ENCODE measurements at regions not wholly inside any gene's neighbourhood (a gene's known extent, or its start where the extent isn't known, plus 50 kb on each side); places are given as distances from the start of the nearest gene placed in this dataset.

DNA sequence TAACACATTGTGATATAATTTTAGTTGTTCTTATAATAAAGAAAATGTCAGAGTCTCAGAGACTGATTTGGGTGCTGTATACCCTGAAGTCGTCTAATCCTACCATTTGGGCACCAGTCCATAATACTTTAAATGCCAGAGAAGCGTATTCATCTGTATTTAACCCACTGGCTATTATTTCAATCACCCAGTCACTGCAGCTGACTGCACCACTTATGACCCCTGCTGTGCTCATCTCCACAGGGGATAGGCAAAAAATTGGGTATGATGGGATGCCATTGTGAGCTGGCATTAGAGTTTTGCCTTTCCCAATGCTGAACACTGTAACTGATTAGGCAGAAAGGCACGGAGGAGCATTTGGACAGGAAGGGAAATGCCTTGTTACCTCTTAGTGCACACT, 599.7 kb downstream of the CAAP1 start:
- H3K4me1 Mint-ChIP-seq = no peaks in the 10 kb centered on the region
- ATAC-seq = no peak
- no peaks in the 10 kb centered on the region for H3K36me3 Mint-ChIP-seq
- peaks cover 2% of the 10 kb centered on the region for H3K9me3 Mint-ChIP-seq
- H3K4me3 Mint-ChIP-seq = no peak overlapping the region
- no peak overlapping the region for H3K27ac Mint-ChIP-seq
- no peaks in the 10 kb centered on the region for H3K27me3 Mint-ChIP-seq

DNA sequence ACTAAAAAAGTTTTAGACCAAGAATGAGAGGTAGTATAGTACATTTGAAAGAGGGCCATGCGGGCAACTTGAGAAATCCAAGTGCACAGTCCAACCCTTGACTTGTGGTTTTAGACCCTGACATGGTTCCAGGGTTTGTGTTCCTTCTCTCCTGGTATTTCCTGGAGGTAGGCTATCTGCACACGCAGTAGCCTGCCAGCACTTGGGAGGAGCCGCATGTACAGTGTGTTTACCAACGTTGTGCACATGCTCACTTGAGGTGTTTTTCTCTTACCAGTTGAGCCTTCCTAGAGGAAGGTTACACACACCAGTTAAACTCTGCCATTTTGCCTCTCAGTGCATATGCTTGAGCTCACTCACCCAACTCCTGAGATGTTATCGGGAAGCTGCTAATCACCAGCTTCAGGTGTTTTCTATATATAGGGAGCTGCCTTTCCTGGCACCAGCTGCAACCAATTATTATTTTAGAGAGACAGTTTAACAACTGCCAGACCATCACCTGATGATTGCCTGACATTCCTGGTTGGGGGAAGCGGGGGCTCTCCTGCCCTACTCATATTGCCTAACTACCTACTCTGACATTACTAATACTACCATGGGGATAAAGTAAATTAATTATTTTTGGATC, 593.4 kb upstream of the TUSC1 start:
- H3K36me3 Mint-ChIP-seq = no peaks in the 10 kb centered on the region
- H3K27me3 Mint-ChIP-seq = no peaks in the 10 kb centered on the region
- H3K27ac Mint-ChIP-seq = no peak overlapping the region
- no peaks in the 10 kb centered on the region for H3K9me3 Mint-ChIP-seq
- H3K4me3 Mint-ChIP-seq = no peak overlapping the region
- no peaks in the 10 kb centered on the region for H3K4me1 Mint-ChIP-seq
- no peak for ATAC-seq

DNA sequence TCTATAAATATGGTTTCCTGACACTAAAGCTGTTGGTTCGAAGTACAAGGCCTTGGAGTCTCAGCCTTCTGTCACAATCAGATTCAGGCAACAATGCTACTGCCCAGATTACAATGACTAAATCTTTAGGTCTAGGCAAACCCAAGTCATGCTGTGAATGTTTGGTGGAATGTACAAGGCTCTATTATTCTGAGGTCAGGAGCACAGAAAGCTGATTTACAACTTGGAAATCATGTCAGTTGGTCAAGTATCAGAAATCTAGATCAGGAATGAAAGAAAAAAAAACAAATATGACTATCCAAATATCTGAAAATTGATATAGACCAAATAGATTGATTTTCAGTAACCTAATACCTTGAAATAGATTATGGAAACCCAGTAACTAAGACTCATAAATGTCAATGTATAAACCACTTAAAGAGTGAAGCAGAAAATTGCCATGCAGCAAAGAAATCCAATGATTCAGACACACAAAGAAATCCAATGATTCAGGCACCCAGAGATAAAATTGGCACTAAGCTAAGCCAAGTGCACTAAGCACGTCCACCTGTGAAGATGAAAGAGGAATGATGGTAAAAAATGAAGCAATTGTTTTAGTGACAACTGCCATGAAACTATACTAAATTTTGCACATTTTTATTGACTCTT, 588.0 kb upstream of the TUSC1 start:
- no peak overlapping the region for H3K27ac Mint-ChIP-seq
- no peaks in the 10 kb centered on the region for H3K27me3 Mint-ChIP-seq
- H3K36me3 Mint-ChIP-seq = no peaks in the 10 kb centered on the region
- H3K4me1 Mint-ChIP-seq = no peaks in the 10 kb centered on the region
- no peak overlapping the region for H3K4me3 Mint-ChIP-seq
- H3K9me3 Mint-ChIP-seq = no peaks in the 10 kb centered on the region
- no peak for ATAC-seq

GRCh38 chr9:26264709-26265601, 586.7 kb upstream of the TUSC1 start:
- no peaks in the 10 kb centered on the region for H3K4me1 Mint-ChIP-seq
- H3K9me3 Mint-ChIP-seq = no peaks in the 10 kb centered on the region
- no peaks in the 10 kb centered on the region for H3K36me3 Mint-ChIP-seq
- no peak for ATAC-seq
- H3K27ac Mint-ChIP-seq = no peak overlapping the region
- no peak overlapping the region for H3K4me3 Mint-ChIP-seq
- H3K27me3 Mint-ChIP-seq = no peaks in the 10 kb centered on the region

- no peaks in the 10 kb centered on the region for H3K9me3 Mint-ChIP-seq
- H3K36me3 Mint-ChIP-seq = no peaks in the 10 kb centered on the region
- no peak overlapping the region for H3K4me3 Mint-ChIP-seq
- H3K27ac Mint-ChIP-seq = no peak overlapping the region
- ATAC-seq = no peak
- H3K27me3 Mint-ChIP-seq = no peaks in the 10 kb centered on the region
- no peaks in the 10 kb centered on the region for H3K4me1 Mint-ChIP-seq
Observed at GRCh38 chr9:26263478-26263877, 585.2 kb upstream of the TUSC1 start.

DNA sequence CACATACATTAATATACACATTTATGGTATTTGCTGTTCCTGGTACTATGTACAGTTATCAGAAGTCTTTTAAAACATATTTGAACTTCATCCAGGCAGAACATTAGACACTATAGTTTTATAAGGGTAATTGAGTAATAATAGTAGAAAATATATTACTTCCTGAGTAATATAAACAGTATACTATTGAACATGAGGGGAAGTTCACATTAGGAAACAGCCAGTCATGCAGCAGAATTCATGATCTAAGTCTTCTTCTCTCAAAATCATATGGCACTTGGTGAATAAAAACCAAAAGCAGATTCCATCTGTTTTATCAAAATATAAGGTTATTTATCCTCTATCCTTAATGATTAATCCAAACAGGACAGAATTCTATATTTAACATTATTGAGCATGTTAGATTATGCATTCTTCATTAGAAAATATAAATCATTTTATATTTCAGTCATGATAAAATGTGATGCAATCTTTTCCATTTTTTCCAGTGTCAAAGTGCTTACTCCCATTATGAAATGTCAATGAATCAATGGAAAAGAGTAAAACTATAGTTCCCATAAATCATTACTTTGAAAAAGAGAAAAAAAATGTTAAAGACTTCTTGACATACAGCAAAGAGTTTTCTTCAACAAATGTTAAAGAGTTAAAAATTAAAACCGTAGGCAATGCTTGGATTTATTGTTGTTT, 584.3 kb upstream of the TUSC1 start:
- H3K36me3 Mint-ChIP-seq = no peaks in the 10 kb centered on the region
- no peaks in the 10 kb centered on the region for H3K27me3 Mint-ChIP-seq

DNA sequence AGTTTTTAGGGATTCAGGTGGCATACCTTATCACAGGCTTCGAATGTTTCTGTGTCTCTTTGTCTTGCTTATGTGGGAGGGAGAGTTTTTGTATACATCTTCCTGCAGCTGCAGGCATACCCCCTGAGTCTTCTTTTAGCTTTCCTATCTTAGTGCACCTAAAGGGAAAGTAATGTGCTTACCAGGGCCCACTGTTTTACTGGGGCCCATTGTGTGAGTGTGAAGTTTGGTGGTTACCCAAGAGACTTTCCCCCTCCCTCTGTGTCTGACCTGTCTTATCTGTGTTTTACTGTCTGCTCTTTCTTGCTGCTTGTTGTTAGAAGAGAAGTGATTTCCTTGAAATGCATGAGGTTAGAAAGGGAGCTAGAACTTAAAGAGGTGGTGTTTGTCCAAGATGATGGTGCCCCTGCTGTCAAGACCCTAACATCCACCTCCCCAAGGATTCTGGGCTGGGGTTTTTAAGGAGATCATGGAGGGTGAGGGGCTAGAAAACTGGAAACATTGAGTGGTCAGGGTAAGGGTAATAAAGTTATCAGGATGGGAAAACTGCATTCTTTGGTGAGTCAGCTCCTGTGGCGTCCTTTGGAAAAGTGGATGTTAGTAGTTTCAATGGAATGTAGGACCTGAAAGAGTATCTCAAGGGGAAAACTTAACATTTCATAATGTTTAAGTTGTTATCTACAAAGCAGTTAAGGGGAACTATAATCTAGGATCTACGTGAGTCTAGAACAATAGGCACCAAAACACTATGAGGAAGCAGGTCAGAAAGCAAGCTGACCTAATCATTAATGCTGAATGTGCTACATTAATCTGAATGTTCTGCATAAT, 583.5 kb upstream of the TUSC1 start:
- Mint-ChIP-seq H3K27ac (no peak overlapping the region), H3K27me3 (no peaks in the 10 kb centered on the region), H3K9me3 (no peaks in the 10 kb centered on the region), H3K4me1 (no peaks in the 10 kb centered on the region), H3K4me3 (no peak overlapping the region), H3K36me3 (no peaks in the 10 kb centered on the region)
- no peak for ATAC-seq

More for the DNA sequence above, 584.3 kb upstream of the TUSC1 start:
- Mint-ChIP-seq H3K4me3 (no peak overlapping the region), H3K4me1 (no peaks in the 10 kb centered on the region), H3K9me3 (no peaks in the 10 kb centered on the region), H3K27ac (no peak overlapping the region)
- no peak for ATAC-seq

DNA sequence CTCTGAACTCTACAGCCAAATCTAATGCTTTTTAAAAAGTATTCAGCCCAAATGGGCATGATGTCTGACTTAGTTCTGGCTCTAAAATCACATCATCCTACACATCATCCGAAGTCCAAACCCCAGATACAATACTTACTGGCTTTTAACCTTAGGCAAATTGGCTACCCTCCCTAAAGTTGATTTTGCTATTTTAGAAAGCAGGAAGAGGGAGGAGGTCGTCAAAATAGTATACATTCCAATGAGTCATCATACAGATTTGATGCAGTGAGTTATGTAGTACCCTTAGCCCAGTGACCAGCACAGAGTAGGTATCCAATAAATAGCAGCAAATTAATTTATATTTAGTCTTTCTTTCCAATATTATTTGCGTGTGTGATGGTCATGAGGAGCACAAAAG, 582.0 kb upstream of the TUSC1 start:
- no peaks in the 10 kb centered on the region for H3K9me3 Mint-ChIP-seq
- no peak overlapping the region for H3K27ac Mint-ChIP-seq
- no peak for ATAC-seq
- H3K4me3 Mint-ChIP-seq = no peak overlapping the region
- H3K4me1 Mint-ChIP-seq = no peaks in the 10 kb centered on the region
- no peaks in the 10 kb centered on the region for H3K27me3 Mint-ChIP-seq
- no peaks in the 10 kb centered on the region for H3K36me3 Mint-ChIP-seq

- ATAC-seq = no peak
- Mint-ChIP-seq H3K27ac (no peak overlapping the region), H3K36me3 (no peaks in the 10 kb centered on the region), H3K27me3 (no peaks in the 10 kb centered on the region), H3K9me3 (peaks cover 10% of the 10 kb centered on the region), H3K4me1 (no peaks in the 10 kb centered on the region), H3K4me3 (no peak overlapping the region)
Observed at GRCh38 chr9:26247861-26248260, 569.6 kb upstream of the TUSC1 start.

DNA sequence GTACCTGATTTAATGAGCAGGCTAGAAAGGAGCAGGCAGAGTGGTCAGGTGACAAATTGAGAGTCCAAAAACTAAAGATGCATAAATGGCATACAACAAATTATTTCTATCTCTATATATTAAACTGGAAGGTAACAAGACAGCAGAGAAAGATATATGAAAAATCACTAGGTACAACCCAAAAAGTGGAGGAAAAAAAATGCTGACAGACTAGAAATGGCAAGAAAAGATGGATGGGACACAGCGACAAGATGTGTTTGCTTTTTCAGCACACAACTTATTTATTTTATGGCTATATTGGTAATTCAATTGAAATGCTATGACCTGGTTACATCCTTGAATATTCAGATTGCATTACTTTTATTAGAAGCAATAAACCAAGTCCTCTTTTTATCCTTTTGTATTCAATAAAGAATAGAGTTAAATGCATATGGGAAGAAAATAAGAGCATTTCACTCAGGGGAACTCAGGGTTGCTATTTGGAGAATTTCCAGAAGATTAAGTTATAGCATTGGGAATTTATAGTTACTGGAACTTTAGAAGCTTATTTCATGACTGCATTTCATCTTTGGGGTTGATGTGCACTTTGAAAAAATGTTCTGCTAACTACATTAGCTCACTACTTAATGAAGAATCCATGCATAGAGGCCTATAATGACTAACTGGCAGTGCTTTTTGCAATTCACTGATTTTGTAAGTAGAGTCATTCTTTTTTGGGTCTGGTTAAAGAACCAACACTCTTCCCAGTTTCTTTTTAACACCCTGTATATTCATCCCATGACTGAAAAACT, 566.6 kb upstream of the TUSC1 start:
- no peak overlapping the region for H3K4me3 Mint-ChIP-seq
- ATAC-seq = no peak
- H3K27ac Mint-ChIP-seq = no peak overlapping the region
- no peaks in the 10 kb centered on the region for H3K27me3 Mint-ChIP-seq
- no peaks in the 10 kb centered on the region for H3K4me1 Mint-ChIP-seq
- no peaks in the 10 kb centered on the region for H3K36me3 Mint-ChIP-seq
- peaks cover 7% of the 10 kb centered on the region for H3K9me3 Mint-ChIP-seq

GRCh38 chr9:26243726-26244125, 565.5 kb upstream of the TUSC1 start:
- Mint-ChIP-seq H3K27me3 (no peaks in the 10 kb centered on the region), H3K27ac (no peak overlapping the region)
- ATAC-seq = no peak

DNA sequence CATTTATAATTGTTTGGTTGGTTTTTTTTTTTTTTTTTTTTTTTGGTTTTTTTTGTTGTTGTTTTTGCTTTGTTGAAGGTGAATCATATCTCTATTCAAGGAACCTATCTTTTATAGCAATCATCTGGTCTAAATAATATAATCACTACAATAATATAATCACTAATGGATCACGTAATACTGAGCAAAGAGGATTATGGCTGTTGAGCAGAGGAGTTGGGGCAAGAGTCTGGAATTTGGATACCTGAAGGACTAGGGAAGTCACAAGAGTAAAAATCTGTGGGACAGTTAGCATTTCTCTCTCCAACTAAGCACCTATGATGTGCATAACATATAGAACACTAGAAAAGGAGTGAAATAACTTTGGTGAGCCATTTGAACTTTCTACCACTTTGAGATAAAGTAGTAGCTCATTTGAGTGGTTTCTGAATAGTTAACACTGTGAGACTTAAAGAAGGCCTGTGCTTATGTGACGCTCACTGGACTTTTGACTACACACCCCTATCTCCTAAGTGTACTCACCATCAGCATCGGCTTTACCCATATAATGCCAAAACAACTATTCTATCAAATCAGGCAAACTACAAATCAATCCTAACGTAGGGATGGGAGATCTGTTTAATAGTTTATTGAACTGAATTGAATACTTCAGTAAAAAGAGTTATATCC, 564.9 kb upstream of the TUSC1 start:
- Mint-ChIP-seq H3K36me3 (no peaks in the 10 kb centered on the region), H3K27me3 (no peaks in the 10 kb centered on the region), H3K4me3 (no peak overlapping the region)

More at GRCh38 chr9:26243726-26244125, 565.5 kb upstream of the TUSC1 start:
- no peaks in the 10 kb centered on the region for H3K4me1 Mint-ChIP-seq
- H3K4me3 Mint-ChIP-seq = no peak overlapping the region
- H3K36me3 Mint-ChIP-seq = no peaks in the 10 kb centered on the region
- no peaks in the 10 kb centered on the region for H3K9me3 Mint-ChIP-seq

DNA sequence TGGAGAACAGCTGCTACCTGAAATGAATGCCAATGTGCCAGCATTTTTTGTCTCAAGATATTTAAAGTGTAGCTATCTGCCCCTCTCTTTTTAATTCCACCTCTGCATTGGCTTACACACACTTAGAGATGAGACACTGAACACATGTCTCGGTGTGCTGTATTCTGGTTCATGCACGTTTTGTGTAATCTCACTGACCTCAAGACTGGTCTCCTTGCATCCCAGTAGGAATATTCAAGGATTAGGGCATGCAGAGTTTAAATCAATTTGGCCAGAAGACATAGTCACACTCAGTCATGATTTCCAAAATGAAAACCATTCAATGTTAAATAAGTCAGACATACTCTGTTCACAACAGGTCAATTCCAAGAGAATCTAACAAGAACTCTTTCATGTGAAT, 561.8 kb upstream of the TUSC1 start:
- Mint-ChIP-seq H3K9me3 (no peaks in the 10 kb centered on the region), H3K27ac (no peak overlapping the region), H3K27me3 (no peaks in the 10 kb centered on the region), H3K36me3 (no peaks in the 10 kb centered on the region), H3K4me1 (no peaks in the 10 kb centered on the region), H3K4me3 (no peak overlapping the region)
- ATAC-seq = no peak

More for the DNA sequence above, 564.9 kb upstream of the TUSC1 start:
- Mint-ChIP-seq H3K4me1 (no peaks in the 10 kb centered on the region), H3K9me3 (no peaks in the 10 kb centered on the region), H3K27ac (no peak overlapping the region)
- no peak for ATAC-seq
